K562 (cell line): ENCODE measurements at regions not wholly inside any gene's neighbourhood (a gene's known extent, or its start where the extent isn't known, plus 50 kb on each side); places are given as distances from the start of the nearest gene placed in this dataset.

Source experiments
- ATAC-seq: fragments of 200-7000 bp; cut with Tn5 transposase; 3 replicates; pipeline ENCODE4 v1.9.1; 2020; ENCODE audit warnings: moderate library complexity
- BruUV-seq: library from RNA; stranded (reverse); fragments of 400-500 nt; replicated peaks from 2 replicates; lab custom pipeline; 2021; lab: Mats Ljungman, UMichigan
- CTCF ChIA-PET: fragments of 300-600 bp; formaldehyde crosslinking; extraction: SDS; loops from one replicate; lab custom pipeline; 2021; ENCODE audit warnings: low intra/inter-chr PET ratio; lab: Yijun Ruan, JAX
- POLR2A ChIA-PET: fragments of 300-600, 350-650 bp; sonication (Branson Sonifier 250); formaldehyde crosslinking; extraction: SDS; loops from one replicate; lab custom pipeline; 2021; ENCODE audit warnings: antibody characterized with exemption, inconsistent platforms; lab: Yijun Ruan, JAX
- DNase-seq, 4 experiments: peaks; one replicate each; pipeline versions ENCODE4 v3.0.0 to v3.0.0-alpha.2; 2011 to 2018; ENCODE audit warnings: low spot score in 3 of 4, mixed read lengths in 3 of 4; ENCODE audit errors: extremely low read depth in 1 of 4
- FAIRE-seq: peaks from 2 replicates; lab custom pipeline; 2011; peaks lifted over from hg19 to GRCh38; lab: Jason Lieb, UNC
- H2AFZ ChIP-seq: 2 replicates; pipeline ENCODE4 v1.6.0; 2011; ENCODE audit warnings: low read depth, low read length, control low read depth, inconsistent platforms
- H3K27ac ChIP-seq: fragments of 200-600 bp; 3 replicates; pipeline ENCODE4 v1.8.0; 2011; ENCODE audit warnings: low read depth, mild to moderate bottlenecking, control low read depth, inconsistent platforms, low read length, moderate library complexity, mixed read lengths; ENCODE audit errors: extremely low read depth
- H3K27me3 ChIP-seq, 2 experiments: fragments of 300-600 bp in 1 of 2; 2 replicates in 1 of 2; 3 replicates in 1 of 2; pipeline versions ENCODE4 v1.6.0 to v1.8.0; 2011; ENCODE audit warnings: inconsistent platforms in 2 of 2, low read length in 2 of 2, mild to moderate bottlenecking in 1 of 2, mixed read lengths in 1 of 2, moderate library complexity in 1 of 2; ENCODE audit not compliant: control insufficient read depth in 2 of 2, insufficient read depth in 2 of 2
- H3K36me3 ChIP-seq: fragments of 300-600 bp; 3 replicates; pipeline ENCODE4 v1.8.0; 2011; ENCODE audit warnings: mild to moderate bottlenecking, low read length, inconsistent platforms; ENCODE audit not compliant: control insufficient read depth, insufficient read depth
- H3K4me1 ChIP-seq, 2 experiments: fragments of 200-600 bp in 1 of 2; replicated peaks in 1 of 2; 2 replicates in 1 of 2; 3 replicates in 1 of 2; pipeline versions ENCODE4 v1.5.1 to v1.8.0; 2011; ENCODE audit warnings: inconsistent platforms in 2 of 2, low read length in 2 of 2, mild to moderate bottlenecking in 1 of 2, mixed read lengths in 1 of 2, moderate library complexity in 1 of 2; ENCODE audit not compliant: control insufficient read depth in 2 of 2, insufficient read depth in 2 of 2
- H3K4me2 ChIP-seq: 2 replicates; pipeline ENCODE4 v1.6.1; 2011; ENCODE audit warnings: low read length, control low read depth, inconsistent platforms, mixed read lengths; ENCODE audit not compliant: insufficient read depth
- H3K4me3 ChIP-seq: fragments of 200-600 bp; sonication (generic), shearing (Covaris generic); 2 replicates; pipeline ENCODE4 v1.5.1; 2016; ENCODE audit warnings: control low read depth, inconsistent platforms
- H3K79me2 ChIP-seq: fragments of 200-600 bp; 3 replicates; pipeline ENCODE4 v1.8.0; 2011; ENCODE audit warnings: low read length, inconsistent platforms; ENCODE audit not compliant: control insufficient read depth, insufficient read depth
- H3K9ac ChIP-seq, 2 experiments: 2 replicates each; pipeline versions ENCODE4 v1.6.0 to v1.6.1; 2011; ENCODE audit warnings: low read depth in 2 of 2, low read length in 2 of 2, control low read depth in 1 of 2, inconsistent platforms in 1 of 2, mild to moderate bottlenecking in 1 of 2, mixed read lengths in 1 of 2; ENCODE audit not compliant: insufficient read depth in 1 of 2
- H3K9me1 ChIP-seq: one replicate; pipeline ENCODE4 v1.6.0; 2011; ENCODE audit warnings: inconsistent platforms, mild to moderate bottlenecking, low read length, moderate library complexity; ENCODE audit not compliant: control insufficient read depth, insufficient read depth
- H3K9me3 ChIP-seq: replicated peaks from 2 replicates; pipeline ENCODE4 v1.5.1; 2011; ENCODE audit warnings: low read depth, low read length, inconsistent platforms; ENCODE audit not compliant: control insufficient read depth, insufficient read depth
- H4K20me1 ChIP-seq: replicated peaks from 2 replicates; pipeline ENCODE4 v1.6.1; 2011; ENCODE audit warnings: low read length, inconsistent platforms, mixed read lengths; ENCODE audit not compliant: control insufficient read depth, insufficient read depth
- GABPB2 ChIP-seq: fragments of 250-450 bp; sonication (Bioruptor Pico); conservative IDR thresholded peaks from 2 replicates; pipeline ENCODE4 v1.5.1; 2021; ENCODE audit warnings: mild to moderate bottlenecking
- POLR3G ChIP-seq: IDR thresholded peaks from 2 replicates; pipeline ENCODE4 v1.6.1; 2011; ENCODE audit not compliant: insufficient read length, insufficient replicate concordance; ENCODE audit errors: extremely low read depth
- RBM25 ChIP-seq: fragments of 200-400 bp; formaldehyde crosslinking; IDR thresholded peaks from 2 replicates; pipeline ENCODE4 v1.6.1; 2018; ENCODE audit warnings: low read length, low read depth, moderate library complexity; ENCODE audit not compliant: severe bottlenecking
- RFX1 ChIP-seq: fragments of 450-650 bp; IDR thresholded peaks from 2 replicates; pipeline ENCODE4 v1.6.1; 2016; ENCODE audit warnings: mild to moderate bottlenecking, moderate library complexity
- SAFB ChIP-seq: fragments of 200-400 bp; formaldehyde crosslinking; IDR thresholded peaks from 2 replicates; pipeline ENCODE4 v1.6.1; 2017; ENCODE audit warnings: low read depth, low read length, borderline replicate concordance
- TBP ChIP-seq: optimal IDR thresholded peaks from 2 replicates; pipeline ENCODE3; 2011; ENCODE audit warnings: low read depth, low read length, improper control_type of control experiment
- THRB ChIP-seq: fragments of 450-650 bp; formaldehyde crosslinking; conservative IDR thresholded peaks from 2 replicates; pipeline ENCODE4 v1.4.0; 2022; ENCODE audit warnings: mild to moderate bottlenecking, missing genetic modification characterization
- WGBS: fragments of 100-300 bp; shearing (Covaris generic); methylation state at CpG from one replicate; pipeline ENCODE4 v1.1.6; 2016; ENCODE audit warnings: low coverage, mixed read lengths; ENCODE audit not compliant: insufficient coverage; ENCODE audit errors: missing lambda C conversion rate; 5-methylcytosine and 5-hydroxymethylcytosine counted together
- in situ Hi-C: fragments of 300-500 bp; cut with MboI; formaldehyde crosslinking; loops from 4 replicates; pipeline ENCODE4 v1.15.0; 2018; ENCODE audit warnings: inconsistent platforms, mixed read lengths
- intact Hi-C: fragments of 100-400 bp; cut with micrococcal nuclease; formaldehyde crosslinking; loops from 2 replicates; pipeline ENCODE4 v1.14.2; 2022

GRCh38 chr12:33609910-33610309, 170.3 kb upstream of the SYT10 start:
- in situ Hi-C loops, result no loop called here

More at GRCh38 chr12:33609910-33610309, 170.3 kb upstream of the SYT10 start:
- ChIA-PET POLR2A (no interaction called here), CTCF (no interaction called here)
- BruUV-seq, result no TSS peak
- H3K9me3 ChIP-seq, result peaks cover 3% of the 10 kb centered on the region; the same call in 1 of the 2 replicates
- no peaks in the 10 kb centered on the region for H3K9me1 ChIP-seq
- no peak overlapping the region for H3K4me2 ChIP-seq
- ATAC-seq (no peak), FAIRE-seq (no peak), DNase-seq (no peak)
- no peaks in the 10 kb centered on the region for H4K20me1 ChIP-seq
- no peak overlapping the region for H3K9ac ChIP-seq
- intact Hi-C loops, result no loop called here
- H2AFZ ChIP-seq, result no peak overlapping the region
- no peaks in the 10 kb centered on the region for H3K27me3 ChIP-seq
- no peaks in the 10 kb centered on the region; a peak in 1 of 5 replicates for H3K4me1 ChIP-seq
- WGBS, result 57% methylated on average over 4 of the region's 4 CpGs
- H3K36me3 ChIP-seq, result no peaks in the 10 kb centered on the region
- no peak for TF ChIP-seq GABPB2 (CRISPR knock-in tag)
- TF ChIP-seq RFX1, result no peak
- TF ChIP-seq RBM25, result no peak
- TF ChIP-seq SAFB, result no peak
- no peak for TF ChIP-seq THRB (CRISPR knock-in tag)
- TF ChIP-seq TBP, result no peak
- TF ChIP-seq POLR3G, result no peak
- no peak overlapping the region for H3K27ac ChIP-seq
- H3K79me2 ChIP-seq, result no peaks in the 10 kb centered on the region
- H3K4me3 ChIP-seq, result no peak overlapping the region
